Lung (tissue), 11 donors: ENCODE measurements at regions not wholly inside any gene's neighbourhood (a gene's known extent, or its start where the extent isn't known, plus 50 kb on each side); places are given as distances from the start of the nearest gene placed in this dataset.

Experiments used
- ATAC-seq: fragments of 200-7000 bp; cut with Tn5 transposase; one replicate; pipeline ENCODE4 v1.9.1; 2020; ENCODE audit warnings: moderate number of reproducible peaks; ENCODE audit not compliant: insufficient read depth, low FRiP score
- DNase-seq, 3 donors: peaks; one replicate each; pipeline ENCODE4 v3.0.0-alpha.2; 2013 to 2017
- H3K27ac ChIP-seq, 2 donors: one replicate each; pipeline ENCODE4 v1.5.1; 2013; ENCODE audit warnings: mild to moderate bottlenecking in 2 of 2, moderate library complexity in 2 of 2, control low read depth in 1 of 2, inconsistent platforms in 1 of 2, low read depth in 1 of 2, low read length in 1 of 2
- H3K27me3 ChIP-seq, 3 donors: one replicate each; pipeline ENCODE4 v1.5.1; 2013; ENCODE audit warnings: low read length in 2 of 3; ENCODE audit not compliant: control insufficient read depth in 3 of 3, insufficient read depth in 3 of 3
- H3K36me3 ChIP-seq, 4 donors: one replicate each; pipeline ENCODE4 v1.5.1; 2013; ENCODE audit warnings: low read length in 4 of 4, mild to moderate bottlenecking in 1 of 4, moderate library complexity in 1 of 4; ENCODE audit not compliant: control insufficient read depth in 4 of 4, insufficient read depth in 4 of 4
- H3K4me1 ChIP-seq, 5 donors: one replicate each; pipeline ENCODE4 v1.5.1; 2013; ENCODE audit warnings: low read length in 5 of 5, mild to moderate bottlenecking in 2 of 5, moderate library complexity in 1 of 5; ENCODE audit not compliant: control insufficient read depth in 5 of 5, insufficient read depth in 5 of 5
- H3K4me3 ChIP-seq: one replicate; pipeline ENCODE4 v1.5.1; 2013; ENCODE audit warnings: mild to moderate bottlenecking, control low read depth, moderate library complexity
- H3K9ac ChIP-seq, 2 donors: one replicate each; pipeline ENCODE4 v1.5.1; 2013; ENCODE audit warnings: low read length in 2 of 2, control low read depth in 1 of 2; ENCODE audit not compliant: insufficient read depth in 1 of 2
- H3K9me3 ChIP-seq, 4 donors: one replicate each; pipeline ENCODE4 v1.5.1; 2013; ENCODE audit warnings: low read length in 3 of 4, mild to moderate bottlenecking in 1 of 4, moderate library complexity in 1 of 4; ENCODE audit not compliant: control insufficient read depth in 4 of 4, insufficient read depth in 3 of 4
- WGBS, 2 donors: extraction: QIAGEN DNeasy Blood & Tissue Kit; methylation state at CpG; one replicate each; pipeline ENCODE4 v1.1.7; 2013; 5-methylcytosine and 5-hydroxymethylcytosine counted together
- TF ChIP-seq, protein P1 (sequence below): IDR thresholded peaks from 2 replicates; pipeline ENCODE4 v1.5.1; 2012; ENCODE audit warnings: mild to moderate bottlenecking; ENCODE audit errors: control extremely low read depth, extremely low read depth
- donor health status: control.
- donor health status: control.
- donor health status: Bipolar disorder and iron deficiency.
- donor health status: healthy.
- donor health status: DM: yes; HTN: yes; CAD: no.

GRCh38 chr22:47356511-47357011 is 594.1 kb downstream of the TBC1D22A start:
- TF ChIP-seq, protein P1, sequence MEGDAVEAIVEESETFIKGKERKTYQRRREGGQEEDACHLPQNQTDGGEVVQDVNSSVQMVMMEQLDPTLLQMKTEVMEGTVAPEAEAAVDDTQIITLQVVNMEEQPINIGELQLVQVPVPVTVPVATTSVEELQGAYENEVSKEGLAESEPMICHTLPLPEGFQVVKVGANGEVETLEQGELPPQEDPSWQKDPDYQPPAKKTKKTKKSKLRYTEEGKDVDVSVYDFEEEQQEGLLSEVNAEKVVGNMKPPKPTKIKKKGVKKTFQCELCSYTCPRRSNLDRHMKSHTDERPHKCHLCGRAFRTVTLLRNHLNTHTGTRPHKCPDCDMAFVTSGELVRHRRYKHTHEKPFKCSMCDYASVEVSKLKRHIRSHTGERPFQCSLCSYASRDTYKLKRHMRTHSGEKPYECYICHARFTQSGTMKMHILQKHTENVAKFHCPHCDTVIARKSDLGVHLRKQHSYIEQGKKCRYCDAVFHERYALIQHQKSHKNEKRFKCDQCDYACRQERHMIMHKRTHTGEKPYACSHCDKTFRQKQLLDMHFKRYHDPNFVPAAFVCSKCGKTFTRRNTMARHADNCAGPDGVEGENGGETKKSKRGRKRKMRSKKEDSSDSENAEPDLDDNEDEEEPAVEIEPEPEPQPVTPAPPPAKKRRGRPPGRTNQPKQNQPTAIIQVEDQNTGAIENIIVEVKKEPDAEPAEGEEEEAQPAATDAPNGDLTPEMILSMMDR = no peak
- DNase-seq = no peak
- Histone ChIP-seq H3K4me3 (no peak overlapping the region), H3K4me1 (no peaks in the 10 kb centered on the region), H3K9me3 (peaks cover 0 to 9% (median 0%) of the 10 kb centered on the region in 4 donors), H3K27ac (no peak overlapping the region), H3K9ac (no peak overlapping the region), H3K36me3 (no peaks in the 10 kb centered on the region), H3K27me3 (no peaks in the 10 kb centered on the region)
- 73 to 83% methylated on average over 5 of the region's 5 CpGs for WGBS, 2 donors
- ATAC-seq = no peak

DNA sequence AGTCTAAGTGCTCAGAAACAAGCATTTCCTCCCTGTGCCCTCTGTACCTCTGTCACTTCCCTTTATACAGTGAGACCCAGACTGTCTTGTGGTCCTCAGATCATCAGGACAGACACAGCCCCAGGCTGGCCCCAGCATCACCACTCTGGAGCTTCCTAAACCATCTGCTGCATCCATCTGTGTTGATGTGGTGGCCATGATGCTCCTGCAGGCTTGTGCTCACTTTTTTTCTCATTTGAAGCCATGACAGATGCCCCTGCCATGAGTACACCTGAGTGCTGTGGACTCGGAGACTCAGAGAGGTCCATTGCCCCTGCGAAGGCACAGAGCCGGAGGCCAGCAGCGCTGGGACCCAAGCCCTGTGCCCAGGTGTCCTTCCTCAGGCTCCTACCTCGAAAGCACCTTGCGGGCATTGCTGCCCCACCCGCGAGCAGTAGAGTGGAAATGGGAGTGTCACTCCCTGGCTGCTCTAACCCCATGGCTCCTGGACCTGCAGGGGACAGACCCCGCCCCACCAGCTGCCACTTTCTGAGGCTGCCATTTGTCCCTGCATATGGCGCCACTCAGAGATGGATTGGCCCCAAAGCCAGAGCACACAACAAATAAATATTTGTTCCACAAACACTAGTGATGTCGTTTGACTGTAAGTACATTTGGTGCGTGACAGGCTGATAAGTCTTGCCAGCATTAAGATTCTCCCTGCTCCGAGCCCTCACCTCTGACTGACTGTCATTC is 593.5 kb downstream of the TBC1D22A start:
- WGBS, 2 donors = 90 to 92% methylated on average over 13 of the region's 13 CpGs
- TF ChIP-seq, protein P1 = no peak
- no peak for ATAC-seq

GRCh38 chr22:47355388-47355725 is 592.9 kb downstream of the TBC1D22A start:
- H3K27ac ChIP-seq = no peak overlapping the region
- H3K4me1 ChIP-seq = no peaks in the 10 kb centered on the region
- DNase-seq (no peak), ATAC-seq (no peak)
- H3K36me3 ChIP-seq = no peaks in the 10 kb centered on the region
- no peak overlapping the region for H3K4me3 ChIP-seq
- H3K9me3 ChIP-seq = peaks cover 0 to 12% (median 0%) of the 10 kb centered on the region in 4 donors
- WGBS, 2 donors = 73 to 79% methylated on average over 4 of the region's 4 CpGs
- TF ChIP-seq, protein P1 = no peak
- no peak overlapping the region for H3K9ac ChIP-seq
- H3K27me3 ChIP-seq = no peaks in the 10 kb centered on the region

More for the DNA sequence above, 593.5 kb downstream of the TBC1D22A start:
- Histone ChIP-seq H3K27ac (no peak overlapping the region), H3K36me3 (no peaks in the 10 kb centered on the region), H3K9me3 (peaks cover 0 to 12% (median 0%) of the 10 kb centered on the region in 4 donors), H3K9ac (no peak overlapping the region), H3K4me1 (no peaks in the 10 kb centered on the region), H3K27me3 (no peaks in the 10 kb centered on the region), H3K4me3 (no peak overlapping the region)
- no peak for DNase-seq
